Hepatocyte (in vitro differentiated cells): ENCODE measurements at regions not wholly inside any gene's neighbourhood (a gene's known extent, or its start where the extent isn't known, plus 50 kb on each side); places are given as distances from the start of the nearest gene placed in this dataset.

ENCODE experiments used
- EZH2 ChIP-seq: fragments of 200-600 bp; sonication (generic); IDR thresholded peaks from 2 replicates; pipeline ENCODE4 v1.6.1; 2016; ENCODE audit warnings: antibody characterized with exemption, mild to moderate bottlenecking, borderline replicate concordance
- TF ChIP-seq, protein P1 (sequence below): fragments of 200-600 bp; sonication (generic); IDR thresholded peaks from 2 replicates; pipeline ENCODE4 v1.5.1; 2016; ENCODE audit warnings: antibody characterized with exemption, mild to moderate bottlenecking; ENCODE audit not compliant: poor library complexity

DNA sequence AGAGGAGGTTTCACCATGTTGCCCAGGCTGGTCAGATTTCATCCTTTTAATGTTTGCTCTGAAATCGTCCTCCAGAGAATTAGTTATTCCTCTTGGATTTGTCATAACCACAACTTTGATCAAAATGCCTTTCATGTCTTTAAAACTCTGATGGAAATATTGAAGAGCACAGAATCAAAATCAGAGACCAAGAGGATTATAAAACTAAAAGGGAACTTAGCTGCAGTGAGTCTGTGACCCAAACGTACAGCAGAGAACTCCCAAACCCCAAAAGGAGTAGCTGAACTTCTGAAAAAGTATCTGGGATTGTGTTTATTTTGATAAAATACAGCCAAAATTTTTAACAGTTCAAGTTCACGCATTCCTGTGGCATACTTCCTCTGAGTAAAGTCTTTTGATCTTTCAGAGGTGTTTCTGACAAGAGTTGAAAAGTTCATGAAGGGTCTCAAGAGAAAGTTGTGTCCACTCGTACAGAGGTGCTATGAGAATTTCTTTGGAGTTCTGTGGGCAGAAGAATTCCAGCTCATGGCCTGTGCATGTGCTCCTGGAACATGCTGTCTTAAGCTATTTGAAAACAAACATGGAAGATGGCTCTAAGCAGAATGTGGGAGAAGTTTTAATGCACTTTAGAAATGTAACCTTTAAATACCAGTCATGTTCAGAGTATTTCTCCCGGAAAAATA, 124.0 kb downstream of the ESM1 start:
- TF ChIP-seq, protein P1, sequence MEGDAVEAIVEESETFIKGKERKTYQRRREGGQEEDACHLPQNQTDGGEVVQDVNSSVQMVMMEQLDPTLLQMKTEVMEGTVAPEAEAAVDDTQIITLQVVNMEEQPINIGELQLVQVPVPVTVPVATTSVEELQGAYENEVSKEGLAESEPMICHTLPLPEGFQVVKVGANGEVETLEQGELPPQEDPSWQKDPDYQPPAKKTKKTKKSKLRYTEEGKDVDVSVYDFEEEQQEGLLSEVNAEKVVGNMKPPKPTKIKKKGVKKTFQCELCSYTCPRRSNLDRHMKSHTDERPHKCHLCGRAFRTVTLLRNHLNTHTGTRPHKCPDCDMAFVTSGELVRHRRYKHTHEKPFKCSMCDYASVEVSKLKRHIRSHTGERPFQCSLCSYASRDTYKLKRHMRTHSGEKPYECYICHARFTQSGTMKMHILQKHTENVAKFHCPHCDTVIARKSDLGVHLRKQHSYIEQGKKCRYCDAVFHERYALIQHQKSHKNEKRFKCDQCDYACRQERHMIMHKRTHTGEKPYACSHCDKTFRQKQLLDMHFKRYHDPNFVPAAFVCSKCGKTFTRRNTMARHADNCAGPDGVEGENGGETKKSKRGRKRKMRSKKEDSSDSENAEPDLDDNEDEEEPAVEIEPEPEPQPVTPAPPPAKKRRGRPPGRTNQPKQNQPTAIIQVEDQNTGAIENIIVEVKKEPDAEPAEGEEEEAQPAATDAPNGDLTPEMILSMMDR: no peak
- TF ChIP-seq EZH2: no peak
